Activated CD4-positive, alpha-beta T cell treated with anti-CD3 and anti-CD28 coated beads, Interleukin-2, Interleukin-4, amounts not matched to agents 100 ng/mL and 50 ng/mL, durations not matched to agents 16 hours and 8 hours (primary cell): ENCODE measurements at regions not wholly inside any gene's neighbourhood (a gene's known extent, or its start where the extent isn't known, plus 50 kb on each side); places are given as distances from the start of the nearest gene placed in this dataset.
"Not testable (repeated sequence)": the region's sequence is repeated elsewhere in the genome, so short reads cannot be mapped to it uniquely, and the experiment has no call there.

Experiments used
- DNase-seq: peaks from one replicate; pipeline ENCODE4 v3.0.0-alpha.2; 2020; ENCODE audit warnings: low spot score

GRCh38 chr13:69264362-69265334 is 843.0 kb upstream of the ATXN8OS start:
- DNase-seq, result no peak

GRCh38 chr13:69243366-69243765 is 864.3 kb upstream of the ATXN8OS start:
- no peak for DNase-seq

- DNase-seq, result no peak
Observed at GRCh38 chr13:69234171-69234570, 873.5 kb upstream of the ATXN8OS start.

GRCh38 chr13:69226427-69226826 is 881.2 kb upstream of the ATXN8OS start:
- DNase-seq, result no peak

- not testable (repeated sequence) for DNase-seq
Observed at GRCh38 chr13:69221633-69222498, 885.8 kb upstream of the ATXN8OS start.

GRCh38 chr13:69213396-69213795 is 894.2 kb upstream of the ATXN8OS start:
- no peak for DNase-seq

- no peak for DNase-seq
Observed at GRCh38 chr13:69204620-69205019, 903.0 kb upstream of the ATXN8OS start.

GRCh38 chr13:69202996-69203395 is 904.6 kb upstream of the ATXN8OS start:
- no peak for DNase-seq

GRCh38 chr13:69199664-69200063 is 908.0 kb upstream of the ATXN8OS start:
- DNase-seq, result no peak

GRCh38 chr13:69198706-69199105 is 908.9 kb upstream of the ATXN8OS start:
- no peak for DNase-seq

GRCh38 chr13:69194130-69194529 is 913.5 kb upstream of the ATXN8OS start:
- no peak for DNase-seq

- DNase-seq, result no peak
Observed at GRCh38 chr13:69180034-69180433, 927.6 kb upstream of the ATXN8OS start.

GRCh38 chr13:69178000-69178399 is 929.6 kb upstream of the ATXN8OS start:
- no peak for DNase-seq

- DNase-seq, result no peak
Observed at GRCh38 chr13:69168436-69168835, 939.2 kb upstream of the ATXN8OS start.

- no peak for DNase-seq
Observed at GRCh38 chr13:69155136-69155535, 952.5 kb upstream of the ATXN8OS start.

GRCh38 chr13:69142101-69142500 is 965.5 kb upstream of the ATXN8OS start:
- DNase-seq, result no peak

GRCh38 chr13:69124996-69125395 is 982.6 kb upstream of the ATXN8OS start:
- no peak for DNase-seq

GRCh38 chr13:69109891-69110525 is 997.6 kb upstream of the ATXN8OS start:
- DNase-seq, result no peak

GRCh38 chr13:69108486-69108885 is 999.1 kb upstream of the ATXN8OS start:
- no peak for DNase-seq

GRCh38 chr13:69107436-69107835 is 1000.2 kb upstream of the ATXN8OS start:
- DNase-seq, result no peak

GRCh38 chr13:69101841-69102240 is 1005.8 kb upstream of the ATXN8OS start:
- no peak for DNase-seq

- DNase-seq, result no peak
Observed at GRCh38 chr13:69094485-69094884, 1013.1 kb upstream of the ATXN8OS start.
